Colonic mucosa (tissue), 4 donors: ENCODE measurements at regions not wholly inside any gene's neighbourhood (a gene's known extent, or its start where the extent isn't known, plus 50 kb on each side); places are given as distances from the start of the nearest gene placed in this dataset.
"Not testable (repeated sequence)": the region's sequence is repeated elsewhere in the genome, so short reads cannot be mapped to it uniquely, and the experiment has no call there.

Experiments used
- DNase-seq: peaks from one replicate; pipeline ENCODE4 v3.0.0-alpha.2; 2020
- H3K27ac ChIP-seq: fragments of 200-600 bp; one replicate; pipeline ENCODE4 v1.8.0; 2021
- H3K27me3 ChIP-seq: fragments of 200-600 bp; one replicate; pipeline ENCODE4 v1.8.0; 2021
- H3K36me3 ChIP-seq: fragments of 200-600 bp; one replicate; pipeline ENCODE4 v1.8.0; 2021
- H3K4me1 ChIP-seq: fragments of 200-600 bp; one replicate; pipeline ENCODE4 v1.8.0; 2021; ENCODE audit warnings: mild to moderate bottlenecking
- H3K4me3 ChIP-seq: fragments of 200-600 bp; one replicate; pipeline ENCODE4 v1.8.0; 2021
- H3K9ac ChIP-seq, 2 donors: one replicate each; pipeline ENCODE4 v1.7.0; 2013; ENCODE audit warnings: control low read depth in 2 of 2, low read depth in 2 of 2, low read length in 2 of 2
- H3K9me3 ChIP-seq: fragments of 200-600 bp; one replicate; pipeline ENCODE4 v1.8.0; 2021
- intact Hi-C: fragments of 100-400 bp; cut with DNase I; formaldehyde crosslinking; loops from one replicate; pipeline ENCODE4 v1.14.1; 2022
- TF ChIP-seq, protein P1 (sequence below): fragments of 200-600 bp; IDR thresholded peaks from one replicate; pipeline ENCODE4 v1.8.0; 2022; ENCODE audit warnings: antibody characterized with exemption, mild to moderate bottlenecking
- donor health status: healthy.
- donor health status: DM: no; HTN: no; CAD: no.
- donor health status: DM: no; HTN: no; CAD: no.

DNA sequence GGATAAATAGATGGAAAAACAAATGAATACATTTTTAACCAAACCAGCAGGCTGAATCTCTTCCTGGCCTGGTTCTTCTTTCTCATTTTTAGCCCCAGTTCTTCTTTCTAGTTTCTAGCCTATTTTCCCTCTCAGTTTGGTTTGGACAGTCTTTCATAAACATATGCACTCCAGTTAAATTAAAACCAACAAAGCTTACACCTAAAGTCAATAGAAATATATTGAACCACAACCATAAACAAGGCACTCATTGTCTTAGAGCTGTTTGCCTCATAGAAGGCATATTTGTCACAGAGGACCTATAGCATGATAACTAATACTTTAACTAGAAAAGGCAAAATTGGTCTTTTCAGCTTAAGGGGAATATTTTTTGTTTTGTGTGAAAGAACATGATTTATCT lies 638.3 kb downstream of the NR2F1-AS1 start:
- Histone ChIP-seq H3K9ac (no peak overlapping the region), H3K36me3 (no peaks in the 10 kb centered on the region), H3K27ac (no peak overlapping the region), H3K27me3 (no peaks in the 10 kb centered on the region), H3K4me1 (no peaks in the 10 kb centered on the region), H3K9me3 (no peaks in the 10 kb centered on the region), H3K4me3 (no peak overlapping the region)
- intact Hi-C loops = no loop called here
- TF ChIP-seq, protein P1, sequence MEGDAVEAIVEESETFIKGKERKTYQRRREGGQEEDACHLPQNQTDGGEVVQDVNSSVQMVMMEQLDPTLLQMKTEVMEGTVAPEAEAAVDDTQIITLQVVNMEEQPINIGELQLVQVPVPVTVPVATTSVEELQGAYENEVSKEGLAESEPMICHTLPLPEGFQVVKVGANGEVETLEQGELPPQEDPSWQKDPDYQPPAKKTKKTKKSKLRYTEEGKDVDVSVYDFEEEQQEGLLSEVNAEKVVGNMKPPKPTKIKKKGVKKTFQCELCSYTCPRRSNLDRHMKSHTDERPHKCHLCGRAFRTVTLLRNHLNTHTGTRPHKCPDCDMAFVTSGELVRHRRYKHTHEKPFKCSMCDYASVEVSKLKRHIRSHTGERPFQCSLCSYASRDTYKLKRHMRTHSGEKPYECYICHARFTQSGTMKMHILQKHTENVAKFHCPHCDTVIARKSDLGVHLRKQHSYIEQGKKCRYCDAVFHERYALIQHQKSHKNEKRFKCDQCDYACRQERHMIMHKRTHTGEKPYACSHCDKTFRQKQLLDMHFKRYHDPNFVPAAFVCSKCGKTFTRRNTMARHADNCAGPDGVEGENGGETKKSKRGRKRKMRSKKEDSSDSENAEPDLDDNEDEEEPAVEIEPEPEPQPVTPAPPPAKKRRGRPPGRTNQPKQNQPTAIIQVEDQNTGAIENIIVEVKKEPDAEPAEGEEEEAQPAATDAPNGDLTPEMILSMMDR = no peak
- no peak for DNase-seq

DNA sequence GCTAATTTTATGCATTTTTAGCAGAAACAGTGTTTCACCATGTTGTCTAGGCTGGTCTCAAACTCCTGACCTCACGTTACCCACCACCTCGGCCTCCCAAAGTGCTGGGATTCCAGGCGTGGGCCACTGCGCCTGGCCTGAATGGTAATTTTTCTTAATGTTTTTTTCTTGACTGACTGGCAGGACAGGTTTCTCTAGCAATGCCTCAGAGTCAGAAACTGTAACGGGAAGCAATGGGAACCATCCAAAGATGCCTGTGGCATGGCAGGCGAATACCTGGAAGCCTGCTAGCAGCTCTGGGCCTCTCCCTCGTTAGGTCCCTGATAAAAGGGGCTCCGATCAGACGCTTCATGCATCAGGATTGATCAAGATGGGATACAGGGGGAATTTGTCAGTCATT lies 639.2 kb downstream of the NR2F1-AS1 start:
- no peak for DNase-seq
- Histone ChIP-seq H3K27me3 (no peaks in the 10 kb centered on the region), H3K4me1 (no peaks in the 10 kb centered on the region), H3K9me3 (no peaks in the 10 kb centered on the region), H3K9ac (no peak overlapping the region), H3K4me3 (no peak overlapping the region), H3K36me3 (no peaks in the 10 kb centered on the region), H3K27ac (no peak overlapping the region)
- TF ChIP-seq, protein P1 = no peak
- intact Hi-C loops = no loop called here

DNA sequence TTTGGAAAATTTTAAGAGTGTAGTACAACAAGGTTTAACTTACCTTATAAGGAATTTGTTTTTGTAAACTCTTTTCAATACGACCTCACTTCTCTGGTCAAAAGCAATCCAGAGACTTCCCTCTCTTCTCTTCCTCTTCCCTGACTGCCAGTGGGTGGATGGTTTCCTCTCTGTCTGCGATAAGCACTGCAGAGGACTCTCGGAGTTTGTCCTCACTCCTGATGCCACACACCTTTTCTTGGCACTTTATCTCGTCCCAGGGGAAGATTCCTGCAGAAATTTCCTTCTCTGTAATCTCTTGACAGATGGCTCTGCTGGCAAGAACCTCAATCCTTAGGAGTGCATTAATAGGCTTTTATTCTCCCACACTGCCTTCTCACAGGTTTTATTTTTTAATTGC lies 641.6 kb downstream of the NR2F1-AS1 start:
- no peaks in the 10 kb centered on the region for H3K36me3 ChIP-seq
- no peak overlapping the region for H3K4me3 ChIP-seq
- TF ChIP-seq, protein P1 = no peak
- H3K9me3 ChIP-seq = no peaks in the 10 kb centered on the region
- no peaks in the 10 kb centered on the region for H3K27me3 ChIP-seq
- no peak for DNase-seq
- no peaks in the 10 kb centered on the region for H3K4me1 ChIP-seq
- no peak overlapping the region for H3K9ac ChIP-seq
- no peak overlapping the region for H3K27ac ChIP-seq
- intact Hi-C loops = no loop called here

- H3K9ac ChIP-seq, H3K36me3 ChIP-seq, DNase-seq, H3K4me1 ChIP-seq, H3K27ac ChIP-seq, H3K27me3 ChIP-seq, intact Hi-C loops, H3K9me3 ChIP-seq, H3K4me3 ChIP-seq: not testable (repeated sequence)
Observed at GRCh38 chr5:92937396-92937795, 643.6 kb downstream of the NR2F1-AS1 start.

DNA sequence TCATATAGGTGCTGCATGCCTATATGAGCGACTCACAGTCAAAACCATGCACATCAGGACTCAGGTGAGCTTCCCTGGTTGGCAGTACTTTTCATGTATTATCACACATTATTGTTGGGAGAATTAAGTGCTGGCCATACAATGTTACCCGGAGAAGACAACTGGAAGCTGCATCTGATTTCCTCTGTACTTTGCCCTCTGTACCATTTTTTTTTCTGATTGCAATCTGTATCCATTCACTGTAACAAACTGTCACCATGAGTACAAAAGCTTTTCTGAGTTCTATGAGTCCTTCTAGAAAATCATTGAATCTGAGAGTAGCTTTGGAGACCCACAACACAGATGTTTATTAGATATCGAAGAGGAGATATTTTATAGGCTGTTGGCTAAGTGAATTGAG lies 651.0 kb downstream of the NR2F1-AS1 start:
- no peak overlapping the region for H3K4me3 ChIP-seq
- H3K36me3 ChIP-seq = no peaks in the 10 kb centered on the region
- DNase-seq = no peak
- intact Hi-C loops = no loop called here
- H3K9ac ChIP-seq = no peak overlapping the region
- H3K9me3 ChIP-seq = no peaks in the 10 kb centered on the region
- no peaks in the 10 kb centered on the region for H3K4me1 ChIP-seq
- H3K27ac ChIP-seq = no peak overlapping the region
- TF ChIP-seq, protein P1 = no peak
- H3K27me3 ChIP-seq = no peaks in the 10 kb centered on the region

GRCh38 chr5:92927291-92927778 lies 653.7 kb downstream of the NR2F1-AS1 start:
- DNase-seq = no peak
- Histone ChIP-seq H3K9ac (no peak overlapping the region), H3K27ac (no peak overlapping the region), H3K4me1 (no peaks in the 10 kb centered on the region), H3K36me3 (no peaks in the 10 kb centered on the region), H3K4me3 (no peak overlapping the region), H3K9me3 (no peaks in the 10 kb centered on the region), H3K27me3 (no peaks in the 10 kb centered on the region)
- intact Hi-C loops = no loop called here
- TF ChIP-seq, protein P1 = no peak
